Peyer's patch (tissue), 4 donors: ENCODE measurements at regions not wholly inside any gene's neighbourhood (a gene's known extent, or its start where the extent isn't known, plus 50 kb on each side); places are given as distances from the start of the nearest gene placed in this dataset.

Experiments used
- POLR2A ChIP-seq, 2 donors: fragments of 450-650 bp; IDR thresholded peaks; one replicate each; pipeline ENCODE4 v1.5.1; 2017; ENCODE audit warnings: antibody characterized with exemption in 2 of 2, mild to moderate bottlenecking in 2 of 2, moderate library complexity in 2 of 2
- TF ChIP-seq, protein P1 (sequence below), 6 experiments: fragments of 450-650 bp in 4 of 6; fragments of 200-600 bp in 2 of 6; sonication (generic) in 1 of 6; IDR thresholded peaks; one replicate each; pipeline ENCODE4 v1.5.1; 2017 to 2019; ENCODE audit warnings: antibody characterized with exemption in 6 of 6, mild to moderate bottlenecking in 3 of 6, moderate library complexity in 1 of 6

DNA sequence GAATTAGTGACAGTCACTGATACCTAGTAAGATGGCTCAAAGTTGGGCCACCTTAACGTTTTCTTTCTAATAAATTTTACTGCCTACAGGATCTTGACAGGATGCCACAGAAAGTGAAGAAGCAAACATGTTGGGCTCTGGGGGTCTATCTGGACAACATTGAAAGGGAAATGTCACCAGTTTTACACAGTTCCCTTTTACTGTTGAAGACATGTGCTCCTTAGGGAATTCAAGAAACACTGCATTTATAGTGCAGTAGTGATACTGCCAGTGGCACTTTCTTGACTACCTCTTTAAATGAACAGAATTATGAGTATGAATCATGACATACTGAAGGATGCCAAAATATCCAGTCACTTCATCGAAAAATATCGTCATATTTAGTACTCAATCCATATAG lies 269.3 kb upstream of the SYT10 start:
- TF ChIP-seq, protein P1, sequence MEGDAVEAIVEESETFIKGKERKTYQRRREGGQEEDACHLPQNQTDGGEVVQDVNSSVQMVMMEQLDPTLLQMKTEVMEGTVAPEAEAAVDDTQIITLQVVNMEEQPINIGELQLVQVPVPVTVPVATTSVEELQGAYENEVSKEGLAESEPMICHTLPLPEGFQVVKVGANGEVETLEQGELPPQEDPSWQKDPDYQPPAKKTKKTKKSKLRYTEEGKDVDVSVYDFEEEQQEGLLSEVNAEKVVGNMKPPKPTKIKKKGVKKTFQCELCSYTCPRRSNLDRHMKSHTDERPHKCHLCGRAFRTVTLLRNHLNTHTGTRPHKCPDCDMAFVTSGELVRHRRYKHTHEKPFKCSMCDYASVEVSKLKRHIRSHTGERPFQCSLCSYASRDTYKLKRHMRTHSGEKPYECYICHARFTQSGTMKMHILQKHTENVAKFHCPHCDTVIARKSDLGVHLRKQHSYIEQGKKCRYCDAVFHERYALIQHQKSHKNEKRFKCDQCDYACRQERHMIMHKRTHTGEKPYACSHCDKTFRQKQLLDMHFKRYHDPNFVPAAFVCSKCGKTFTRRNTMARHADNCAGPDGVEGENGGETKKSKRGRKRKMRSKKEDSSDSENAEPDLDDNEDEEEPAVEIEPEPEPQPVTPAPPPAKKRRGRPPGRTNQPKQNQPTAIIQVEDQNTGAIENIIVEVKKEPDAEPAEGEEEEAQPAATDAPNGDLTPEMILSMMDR (IDR thresholded peaks at IDR 0.05), result no peak
- TF ChIP-seq POLR2A (IDR thresholded peaks at IDR 0.05), result no peak
